NCI-H2081 treated with DMSO at 0.1 percent for 48 hours (cell line): ENCODE measurements at regions not wholly inside any gene's neighbourhood (a gene's known extent, or its start where the extent isn't known, plus 50 kb on each side); places are given as distances from the start of the nearest gene placed in this dataset.

Source experiments
- DNase-seq: peaks from one replicate; lab custom pipeline; 2025; lab: John Stamatoyannopoulos, UW

- no peak for DNase-seq
Observed at GRCh38 chr21:25025596-25025995, 581.7 kb downstream of the MRPL39 start.

DNA sequence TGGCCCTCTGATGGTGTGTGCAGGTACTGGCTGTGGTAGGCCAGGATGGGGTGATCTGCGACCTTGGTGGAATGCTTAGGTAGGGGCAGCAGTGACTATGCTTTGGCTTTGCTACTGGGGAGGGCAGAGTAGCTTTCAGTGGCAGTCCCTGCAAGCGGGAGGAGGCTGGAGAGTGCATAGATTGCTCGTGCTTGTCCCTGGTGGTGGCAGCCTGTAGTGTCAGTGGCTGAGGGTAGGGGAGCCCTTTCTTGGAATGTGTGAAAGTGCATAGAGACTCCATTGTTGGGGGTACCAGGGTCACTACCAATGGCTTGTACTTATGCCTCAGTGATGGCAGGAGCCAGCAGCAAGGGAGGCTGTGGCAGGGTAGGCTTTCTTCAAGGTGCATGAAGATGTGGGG, 582.6 kb downstream of the MRPL39 start:
- DNase-seq = no peak

DNA sequence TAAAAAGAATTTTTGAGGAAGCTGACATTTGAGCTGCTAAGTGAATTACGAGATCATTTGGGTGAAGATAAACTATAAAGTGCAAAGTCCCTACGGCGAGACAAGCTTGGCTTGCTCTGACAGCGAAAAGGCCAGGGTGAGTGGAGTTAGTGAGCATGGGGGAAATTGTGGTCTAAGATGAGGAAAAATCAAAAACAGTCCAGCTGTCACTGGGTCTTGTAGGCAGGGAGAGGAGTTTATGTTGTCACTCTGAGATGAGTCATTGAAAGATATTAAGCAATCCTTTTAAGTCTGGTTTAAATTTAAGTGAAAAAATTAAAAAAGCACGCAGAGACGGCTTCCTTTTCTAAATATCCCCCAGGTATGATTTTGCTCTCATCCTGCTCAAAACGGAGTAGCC, 601.9 kb downstream of the MRPL39 start:
- DNase-seq = no peak

DNA sequence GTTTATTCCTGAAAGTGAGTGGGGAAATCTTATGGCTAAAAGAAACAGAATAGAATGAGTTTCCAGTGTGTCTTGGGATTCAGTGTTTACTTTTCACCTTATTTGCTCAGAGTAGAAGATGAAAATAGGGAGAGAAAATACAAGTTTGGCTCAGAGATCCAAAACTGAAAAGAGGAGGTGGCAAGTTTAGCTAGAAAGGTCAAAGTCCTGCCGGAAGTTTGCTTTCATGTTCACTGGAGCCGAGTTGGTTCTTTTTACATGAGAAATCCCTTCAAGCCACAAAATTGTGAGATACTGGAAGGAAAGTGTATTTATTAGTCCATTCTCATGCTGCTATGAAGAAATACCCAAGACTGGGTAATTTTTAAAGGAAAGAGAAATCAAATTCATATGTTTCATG, 604.6 kb downstream of the MRPL39 start:
- DNase-seq = no peak

GRCh38 chr21:24995216-24995615, 612.1 kb downstream of the MRPL39 start:
- no peak for DNase-seq

- no peak for DNase-seq
Observed at GRCh38 chr21:24994717-24995116, 612.6 kb downstream of the MRPL39 start.

DNA sequence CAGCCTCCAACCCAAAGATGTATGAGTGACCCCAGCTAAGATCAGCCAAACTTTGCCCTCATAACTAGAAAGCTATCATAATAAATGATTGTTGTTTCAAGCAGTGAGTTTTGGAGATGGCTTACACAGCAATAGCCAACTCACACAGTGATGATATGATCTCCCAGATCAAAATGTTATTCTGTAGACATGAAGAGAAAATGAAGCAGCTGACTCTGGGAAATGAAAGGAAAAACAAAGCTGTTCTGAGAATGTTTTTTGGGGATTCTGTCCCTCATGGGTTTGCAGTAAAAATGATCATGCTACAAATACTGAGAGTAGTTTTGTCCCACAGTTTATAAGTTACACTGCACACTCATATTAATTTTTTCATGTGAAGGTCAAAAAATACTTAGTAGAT, 617.8 kb downstream of the MRPL39 start:
- no peak for DNase-seq

DNA sequence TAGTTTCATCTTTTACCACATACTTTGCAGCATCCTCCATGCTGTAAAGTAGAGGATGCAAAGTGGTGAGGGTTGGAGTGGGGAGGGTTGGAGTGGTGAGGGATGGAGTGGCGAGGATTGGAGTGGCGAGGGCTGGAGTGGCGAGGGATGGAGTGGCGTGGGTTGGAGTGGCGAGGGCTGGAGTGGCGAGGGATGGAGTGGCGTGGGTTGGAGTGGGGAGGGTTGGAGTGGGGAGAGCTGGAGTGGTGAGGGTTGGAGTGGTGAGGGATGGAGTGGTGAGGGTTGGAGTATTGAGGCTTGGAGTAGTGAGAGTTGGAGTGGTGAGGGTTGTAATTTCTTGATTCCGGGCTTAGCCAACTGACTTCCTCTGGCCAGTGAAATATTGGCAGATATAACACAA, 618.3 kb downstream of the MRPL39 start:
- DNase-seq = no peak

DNA sequence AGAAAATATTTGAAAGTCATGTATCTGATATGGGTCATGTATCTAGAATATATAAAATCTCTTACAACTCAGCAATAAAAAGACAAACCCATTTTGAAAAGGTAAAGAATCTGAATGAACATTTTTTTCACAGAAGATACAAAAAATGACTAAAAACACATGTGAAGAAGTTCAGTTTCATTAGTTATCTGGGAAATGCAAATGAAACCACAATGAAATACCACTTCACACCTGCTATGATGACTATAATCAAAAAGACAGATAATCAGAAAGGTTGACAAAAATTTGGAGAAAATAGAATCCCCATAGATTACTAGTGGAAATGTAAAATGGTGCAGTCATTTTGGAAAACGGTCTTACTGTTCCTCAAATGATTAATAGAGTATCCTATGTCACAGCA, 631.0 kb downstream of the MRPL39 start:
- no peak for DNase-seq

- DNase-seq = no peak
Observed at GRCh38 chr21:24969068-24969467, 638.2 kb downstream of the MRPL39 start.

DNA sequence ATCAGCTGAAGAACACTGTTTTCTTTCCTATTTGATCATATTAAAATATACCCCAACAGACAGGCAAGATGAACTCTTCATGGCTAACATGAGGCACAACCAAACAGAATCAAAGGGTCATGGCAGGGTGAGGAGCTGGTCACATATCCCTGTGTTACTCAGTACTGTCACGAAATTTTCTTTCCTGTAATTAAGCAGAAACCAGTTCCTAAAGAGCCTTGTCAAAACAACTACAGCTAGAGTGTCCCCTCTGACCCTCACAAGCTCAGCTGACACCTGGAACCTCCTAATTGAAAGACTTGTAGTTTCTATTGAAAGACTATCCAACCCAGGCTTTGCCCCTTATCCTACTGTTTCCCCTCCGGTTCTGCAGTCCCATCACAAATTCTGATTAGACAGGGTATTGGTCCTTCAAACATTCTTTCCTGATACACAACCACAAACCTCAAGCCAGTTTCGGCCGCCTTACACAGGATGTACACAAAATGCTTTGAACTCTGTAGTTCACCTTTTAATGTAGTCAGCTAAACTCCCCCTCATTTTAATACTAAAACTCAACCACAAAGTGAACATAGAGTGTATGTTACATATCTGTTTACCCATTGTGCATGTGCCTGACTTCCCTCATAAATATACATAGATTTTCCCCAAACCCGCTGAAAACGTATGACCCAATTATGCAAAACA, 651.9 kb downstream of the MRPL39 start:
- no peak for DNase-seq

- no peak for DNase-seq
Observed at GRCh38 chr21:24948186-24948585, 659.1 kb downstream of the MRPL39 start.

DNA sequence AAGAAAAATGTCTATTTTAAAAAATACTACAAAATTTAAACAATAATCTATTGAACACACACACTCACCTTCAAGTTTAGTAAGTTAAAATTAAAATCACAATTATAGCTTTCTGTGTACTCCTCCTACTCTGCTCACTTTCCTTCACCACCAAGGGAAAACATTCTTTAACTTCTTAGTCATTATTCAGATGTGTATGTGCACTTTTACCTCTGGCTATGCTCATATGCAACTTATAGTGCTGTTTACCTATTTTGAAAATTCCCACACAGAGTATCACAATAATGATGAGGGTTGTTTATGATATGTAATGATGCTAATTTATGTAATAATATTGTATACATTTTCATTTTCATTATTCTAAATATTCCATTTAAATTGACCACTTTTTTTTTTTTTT, 661.4 kb downstream of the MRPL39 start:
- no peak for DNase-seq

DNA sequence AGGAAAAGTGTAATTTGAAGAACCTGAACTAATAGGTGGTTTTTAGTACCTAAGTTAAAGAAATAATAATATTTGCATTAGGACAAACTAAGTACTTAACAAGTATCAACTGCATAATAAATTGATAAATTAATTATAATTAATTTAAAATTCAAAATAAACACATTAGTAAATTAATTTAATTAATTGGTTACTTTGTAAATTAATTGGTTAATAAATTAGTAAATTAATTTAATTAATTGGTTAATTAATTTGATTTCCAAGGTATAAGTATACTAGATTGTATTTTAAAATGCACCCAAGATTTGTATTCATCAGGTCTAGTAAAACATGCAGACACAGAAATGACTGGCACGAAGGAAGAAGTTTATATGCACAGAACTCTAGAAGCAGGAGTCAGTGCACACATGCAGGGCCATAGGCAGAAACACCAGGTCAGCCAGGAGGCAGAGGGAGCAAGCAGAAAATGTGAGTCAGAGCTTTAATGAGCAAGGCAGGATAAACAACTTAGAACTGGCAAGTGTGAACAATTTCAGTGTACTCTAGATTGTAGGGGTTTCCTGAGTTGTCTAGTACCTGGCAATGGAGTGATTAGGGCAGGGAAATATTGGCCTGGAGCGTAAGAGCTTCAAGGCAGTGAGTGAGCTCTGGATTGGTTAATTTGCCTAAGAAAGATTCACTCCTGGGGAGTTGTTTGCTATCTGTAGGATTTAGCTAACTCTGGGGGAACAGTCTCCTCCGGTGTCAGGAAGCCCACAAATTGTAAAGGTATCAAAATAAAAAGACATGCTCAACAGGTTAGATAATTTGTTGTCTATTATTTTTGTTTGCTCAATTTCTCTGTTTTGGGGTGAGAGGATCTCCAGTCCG, 665.7 kb downstream of the MRPL39 start:
- DNase-seq = no peak

- peak; percentile 80 for DNase-seq
Observed at GRCh38 chr21:24939291-24939690, 668.0 kb downstream of the MRPL39 start.

DNA sequence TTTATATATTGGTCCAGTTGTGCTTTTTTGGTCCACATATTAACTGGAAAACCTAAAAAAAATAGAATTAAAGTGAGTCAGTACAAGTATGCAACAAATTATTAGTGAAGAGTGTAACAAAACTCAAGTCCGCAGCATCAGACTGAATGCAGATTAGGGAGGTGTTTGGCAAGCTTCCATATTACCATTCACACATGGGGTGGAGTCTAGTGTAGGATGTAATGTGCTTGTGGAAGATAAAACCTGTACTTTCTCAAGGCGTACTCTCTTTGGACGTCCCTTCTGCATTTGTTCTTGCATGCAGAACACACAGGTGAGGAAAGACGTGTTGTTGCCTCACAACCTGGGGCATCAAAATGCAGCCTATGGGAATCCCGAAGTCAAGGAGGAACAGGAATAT, 668.7 kb downstream of the MRPL39 start:
- DNase-seq = no peak

- no peak for DNase-seq
Observed at GRCh38 chr21:24935991-24936390, 671.3 kb downstream of the MRPL39 start.

DNA sequence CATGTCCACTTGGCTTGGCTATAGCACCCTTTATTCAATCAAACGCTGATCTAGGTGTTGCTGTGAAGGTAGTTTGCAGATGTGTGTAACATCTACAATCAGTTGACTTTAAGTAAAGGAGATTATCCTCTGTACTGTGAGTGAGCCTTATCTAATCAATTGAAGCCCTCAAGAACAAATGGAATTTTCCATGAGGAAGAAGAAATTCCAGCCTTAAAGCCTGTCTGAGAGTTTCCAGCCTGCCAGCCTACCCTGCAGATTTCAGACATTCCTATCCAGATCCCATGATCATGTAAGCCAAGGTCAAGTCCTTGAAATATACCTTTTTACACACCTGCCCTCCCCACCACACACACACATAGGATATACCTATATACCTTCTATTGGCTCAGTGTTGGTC, 696.7 kb downstream of the MRPL39 start:
- no peak for DNase-seq

DNA sequence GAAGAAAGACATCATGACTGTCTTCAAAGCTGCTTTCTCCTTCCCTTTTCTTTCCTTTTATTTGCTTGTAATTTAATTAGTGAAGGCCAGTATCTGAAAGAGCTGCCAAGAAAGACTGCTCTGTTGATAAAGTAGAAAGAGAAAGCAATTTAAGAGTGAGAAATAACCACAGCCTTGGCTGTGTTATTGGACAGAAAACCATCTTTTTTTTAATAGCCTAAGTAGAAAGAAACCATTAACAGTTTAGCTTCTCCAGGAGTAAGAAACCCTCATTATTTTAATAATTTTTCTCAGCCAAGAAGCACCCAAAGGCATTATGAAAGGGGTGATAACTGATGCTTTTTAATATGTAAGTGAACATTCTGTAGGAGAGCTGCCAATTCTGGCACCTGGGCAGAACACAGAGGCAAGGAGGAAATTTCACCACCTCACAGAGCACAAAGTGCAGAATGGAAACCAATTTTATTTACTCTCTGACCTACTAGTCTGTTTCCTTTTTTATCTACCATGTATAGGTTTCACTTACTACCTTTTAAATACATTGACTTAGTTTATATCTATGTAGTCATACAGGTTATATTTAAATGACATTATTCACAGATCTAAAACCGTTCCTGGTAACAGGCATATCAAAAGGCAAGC, 703.2 kb downstream of the MRPL39 start:
- DNase-seq = no peak

DNA sequence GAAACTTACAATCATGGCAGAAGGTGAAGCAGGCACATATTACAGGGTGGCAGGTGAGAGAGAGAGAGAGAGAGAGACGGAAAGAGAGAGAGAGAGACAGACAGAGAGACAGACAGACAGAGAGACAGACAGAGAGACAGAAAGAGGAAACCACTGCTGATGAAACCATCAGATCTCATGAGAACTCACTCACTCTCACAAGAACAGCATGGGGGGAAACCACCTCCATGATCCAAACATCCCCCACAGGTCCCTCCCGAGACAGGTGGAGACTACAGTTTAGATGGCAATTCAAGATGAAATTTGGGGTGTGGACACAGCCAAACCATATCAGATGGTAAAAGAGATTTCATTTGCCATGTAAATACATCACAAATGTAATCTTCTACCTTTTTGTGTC, 708.1 kb downstream of the MRPL39 start:
- no peak for DNase-seq

DNA sequence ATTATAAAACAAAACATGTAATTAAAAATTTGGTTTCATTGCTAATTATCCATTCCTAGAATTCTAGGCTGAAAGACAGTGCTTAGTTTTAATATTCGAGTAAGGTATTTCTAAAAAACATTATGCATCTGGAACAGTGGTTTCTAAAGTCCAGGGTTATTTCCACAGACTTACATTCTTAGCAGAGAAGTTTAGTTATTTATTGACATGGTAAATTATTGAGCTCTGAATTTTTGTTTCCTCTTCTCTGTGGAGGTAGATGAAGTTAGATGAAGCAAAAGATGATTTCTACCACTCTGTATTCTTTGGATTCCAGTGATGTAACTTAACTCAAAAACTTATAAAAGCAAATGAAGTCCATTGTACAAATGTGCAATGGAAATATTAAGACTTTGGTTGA, 709.4 kb downstream of the MRPL39 start:
- no peak for DNase-seq

DNA sequence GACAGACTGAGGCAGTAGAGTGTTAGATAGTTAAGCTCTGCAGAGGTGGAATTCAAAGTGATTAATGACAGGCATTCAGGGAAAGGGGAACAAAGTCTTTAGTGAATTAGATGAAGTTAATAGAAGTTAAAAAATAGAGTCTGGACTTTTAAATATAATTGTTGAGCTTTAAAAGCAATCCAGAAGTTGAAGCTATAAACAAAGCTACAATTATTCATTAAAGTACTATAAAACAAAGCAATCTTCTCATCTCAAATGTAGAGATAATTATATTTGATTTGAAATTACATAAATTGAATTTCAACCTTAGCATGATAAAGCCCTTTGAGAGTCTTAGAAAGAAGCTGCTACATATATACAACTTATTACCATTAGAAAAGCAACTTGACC, 710.6 kb downstream of the MRPL39 start:
- no peak for DNase-seq
